GM19351 (cell line): ENCODE measurements at regions not wholly inside any gene's neighbourhood (a gene's known extent, or its start where the extent isn't known, plus 50 kb on each side); places are given as distances from the start of the nearest gene placed in this dataset.
"Not testable (repeated sequence)": the region's sequence is repeated elsewhere in the genome, so short reads cannot be mapped to it uniquely, and the experiment has no call there.

Experiments
- ATAC-seq: cut with Tn5 transposase; IDR thresholded peaks from one replicate; pipeline ENCODE4 v1.9.1; 2021; ENCODE audit warnings: mild to moderate bottlenecking, moderate library complexity; ENCODE audit not compliant: unreplicated experiment

DNA sequence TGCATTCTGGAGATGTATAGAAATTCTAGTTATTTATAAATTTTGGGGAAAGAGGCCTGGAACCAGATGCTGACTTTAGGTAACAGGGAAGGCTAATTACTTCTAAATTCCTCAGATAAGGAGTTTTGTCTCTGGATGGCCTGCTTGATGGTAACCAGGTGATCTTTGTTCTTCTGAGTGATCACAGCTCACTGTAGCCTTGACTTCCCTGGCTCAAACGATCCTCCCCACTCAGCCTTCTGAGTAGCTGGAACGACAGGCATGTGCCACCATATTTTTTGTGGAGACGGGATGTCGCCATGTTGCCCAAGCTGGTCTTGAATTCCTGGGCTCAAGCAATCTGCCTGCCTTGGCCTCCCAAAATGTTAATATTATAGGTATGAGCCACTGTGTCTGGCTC lies 54.4 kb upstream of the MSH6 start:
- no peak for ATAC-seq

DNA sequence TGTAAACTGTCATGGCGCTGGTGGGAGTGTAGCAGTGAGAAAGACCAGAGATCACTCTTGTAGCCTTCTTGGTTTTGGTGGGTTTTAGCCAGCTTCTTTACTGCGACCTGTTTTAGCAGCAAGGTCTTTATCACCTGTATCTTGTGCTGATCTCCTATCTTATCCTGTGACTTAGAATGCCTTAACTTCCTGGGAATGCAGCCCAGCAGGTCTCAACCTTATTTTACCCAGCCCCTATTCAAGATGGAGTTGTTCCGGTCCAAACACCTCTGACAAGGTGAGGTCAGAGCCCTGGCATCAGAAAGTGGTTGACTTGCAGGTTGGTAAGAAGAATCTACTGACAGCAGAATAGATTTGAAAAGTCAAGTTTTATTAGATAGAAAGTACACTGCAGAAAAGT lies 55.0 kb upstream of the MSH6 start:
- ATAC-seq, result no peak

DNA sequence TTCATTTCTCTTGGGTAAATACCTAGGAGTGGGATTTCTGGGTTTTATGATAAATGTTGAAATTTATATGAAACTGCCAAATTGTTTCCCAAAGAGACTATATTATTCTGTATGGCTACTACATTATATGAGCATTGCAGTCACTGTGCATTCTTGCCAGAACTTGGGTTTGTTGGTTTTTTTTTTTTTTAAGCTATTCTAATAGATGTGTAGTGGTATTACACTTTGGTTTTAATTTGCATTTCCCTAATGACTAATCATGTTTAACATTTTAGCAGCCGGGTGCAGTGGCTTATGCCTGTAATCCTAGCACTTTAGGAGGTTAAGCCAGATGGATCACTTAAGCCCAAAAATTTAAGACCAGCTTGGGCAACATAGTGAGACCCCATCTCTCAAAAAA lies 56.0 kb upstream of the MSH6 start:
- ATAC-seq, result not testable (repeated sequence)

DNA sequence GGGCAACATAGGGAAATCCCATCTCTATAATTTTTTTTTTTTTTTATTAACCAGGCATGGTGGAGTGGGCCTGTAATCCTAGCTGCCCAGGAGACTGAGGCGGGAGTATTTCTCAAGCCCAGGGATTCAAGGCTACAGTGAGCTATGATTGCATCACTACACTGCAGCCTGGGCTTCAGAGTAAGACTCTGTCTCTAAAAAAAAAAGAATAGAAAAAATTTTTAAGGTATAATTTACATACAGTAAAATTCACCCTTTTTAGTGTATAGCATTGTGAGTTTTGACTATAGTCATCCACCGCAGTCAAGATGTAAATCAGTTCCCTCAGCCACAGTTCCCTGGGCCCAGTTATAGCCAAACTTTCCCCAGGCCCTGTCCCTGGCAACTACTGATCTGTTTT lies 57.1 kb upstream of the MSH6 start:
- ATAC-seq, result no peak

DNA sequence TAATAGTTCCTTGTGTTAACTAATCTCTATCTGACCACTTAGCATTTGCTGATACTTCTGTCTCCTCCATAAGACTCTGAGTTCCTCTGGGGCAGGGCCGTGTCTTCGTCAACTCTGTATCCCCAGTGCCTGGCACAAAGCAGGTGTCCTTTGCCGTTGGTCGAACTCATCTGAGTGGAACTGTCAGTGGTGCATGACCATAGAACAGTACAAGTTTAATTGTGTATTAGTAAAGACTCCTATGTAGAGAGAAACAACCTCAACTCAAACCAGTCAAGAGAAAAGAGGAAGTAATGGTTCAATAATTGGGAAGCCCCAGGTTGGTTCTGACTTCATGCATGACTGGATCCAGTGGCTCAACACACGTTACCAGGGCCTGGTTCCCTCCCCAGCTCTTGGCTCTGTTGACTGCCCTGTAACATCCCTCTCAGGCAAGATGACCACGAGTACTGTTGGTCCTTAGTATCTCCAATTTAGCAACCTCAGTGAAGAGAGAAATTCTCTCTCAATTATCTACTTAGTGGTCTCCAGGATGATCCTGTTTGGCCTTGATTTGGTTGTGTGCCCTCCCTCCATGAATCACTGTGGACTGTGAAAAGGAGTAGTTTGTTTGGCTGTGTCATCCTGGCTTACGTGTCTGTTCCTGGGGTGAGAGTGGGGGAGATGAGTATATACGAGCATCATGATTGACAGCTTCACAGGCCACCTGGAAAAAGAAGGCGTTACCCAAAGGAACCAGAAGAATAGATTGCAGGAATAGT lies 58.5 kb upstream of the MSH6 start:
- peak; percentile 80 for ATAC-seq

DNA sequence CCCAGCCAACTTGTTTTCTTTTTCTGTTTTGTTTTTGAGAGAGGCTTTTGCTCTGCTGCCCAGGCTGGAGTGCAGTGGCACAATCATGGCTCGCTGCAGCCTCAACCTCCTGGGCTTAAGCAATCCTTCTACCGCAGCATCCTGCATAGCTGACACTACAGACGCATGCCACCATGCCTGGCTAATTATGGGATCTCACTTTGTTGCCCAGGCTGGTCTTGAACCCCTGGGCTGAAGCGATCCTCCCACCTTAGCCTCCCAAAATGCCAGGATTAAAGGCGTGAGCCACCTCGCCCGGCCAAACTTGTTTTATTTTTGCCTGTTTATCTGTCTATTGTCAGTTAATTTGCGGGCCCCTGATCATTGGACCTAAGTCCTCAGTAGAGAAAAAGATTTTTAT lies 61.6 kb upstream of the MSH6 start:
- no peak for ATAC-seq

DNA sequence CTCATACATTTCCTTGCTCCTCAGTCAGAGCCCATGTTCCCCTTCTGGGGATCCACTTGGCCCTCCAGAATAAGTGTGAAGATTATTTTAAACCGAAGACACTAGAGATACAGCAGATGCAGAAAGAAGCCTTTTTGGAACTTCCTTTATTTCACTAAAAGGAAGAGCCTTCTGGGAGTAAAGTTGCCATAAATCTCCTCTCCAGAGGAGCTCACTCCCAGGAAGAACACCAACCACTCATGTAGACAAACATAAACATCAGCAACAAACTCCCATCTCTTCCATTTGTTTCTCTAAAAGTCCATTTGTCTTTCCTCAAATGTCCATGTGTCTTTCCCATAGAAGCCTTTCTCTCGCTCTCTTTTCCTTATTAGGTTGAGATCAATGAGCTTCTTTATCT lies 62.4 kb upstream of the MSH6 start:
- ATAC-seq, result no peak

DNA sequence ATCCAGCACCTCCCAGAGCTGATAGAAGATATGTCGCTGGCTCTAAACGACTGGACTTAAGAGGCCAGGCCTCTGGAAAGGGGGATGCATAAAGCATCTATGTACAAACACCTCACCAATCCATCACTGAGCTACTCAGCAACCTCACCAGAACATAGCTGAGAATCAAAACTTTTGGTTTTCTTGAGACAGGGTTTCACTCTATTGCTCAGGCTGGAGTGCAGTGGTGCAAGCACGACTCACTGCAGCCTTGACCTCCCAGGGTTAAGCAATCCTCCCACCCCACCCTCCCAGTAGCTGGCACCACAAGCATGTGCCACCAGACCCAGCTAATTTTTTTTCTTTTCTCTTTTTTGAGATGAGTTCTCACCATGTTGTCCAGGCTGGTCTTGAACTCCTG lies 62.9 kb upstream of the MSH6 start:
- ATAC-seq, result no peak

DNA sequence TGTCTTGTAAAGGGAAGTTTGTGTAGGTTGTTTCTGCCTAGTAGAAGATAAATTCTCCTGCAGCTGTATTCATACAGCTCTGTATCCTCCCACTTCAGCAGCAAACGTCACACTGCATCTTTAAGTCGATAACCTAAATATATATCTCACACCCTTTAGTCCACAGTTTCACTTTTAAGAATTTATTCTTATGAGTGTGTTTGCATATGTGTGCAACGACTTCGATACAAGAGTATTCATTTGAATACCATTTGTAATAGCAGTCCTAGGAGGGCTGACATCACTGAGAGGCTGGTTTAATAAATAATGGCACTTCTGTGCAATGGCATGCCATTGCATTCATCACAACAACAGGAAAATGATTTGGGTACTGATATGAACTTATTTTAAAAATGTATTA lies 63.8 kb upstream of the MSH6 start:
- peak; percentile 79 for ATAC-seq

DNA sequence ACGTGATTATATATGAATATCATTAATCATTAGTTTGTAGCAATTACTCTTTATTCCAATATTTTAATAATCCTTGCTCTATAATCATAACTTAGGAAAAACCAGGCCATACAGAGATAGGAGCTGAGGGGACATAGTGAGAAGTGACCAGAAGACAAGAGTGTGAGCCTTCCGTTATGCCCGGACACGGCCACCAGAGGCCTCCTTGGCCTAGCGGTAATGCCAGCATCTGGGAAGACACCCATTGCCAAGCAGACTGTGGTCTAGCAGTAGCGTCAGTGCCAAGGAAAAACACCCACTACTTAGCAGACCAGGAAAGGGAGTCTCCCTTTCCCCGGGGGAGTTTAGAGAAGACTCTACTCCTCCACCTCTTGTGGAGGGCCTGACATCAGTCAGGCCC lies 66.6 kb upstream of the MSH6 start:
- ATAC-seq, result not testable (repeated sequence)

DNA sequence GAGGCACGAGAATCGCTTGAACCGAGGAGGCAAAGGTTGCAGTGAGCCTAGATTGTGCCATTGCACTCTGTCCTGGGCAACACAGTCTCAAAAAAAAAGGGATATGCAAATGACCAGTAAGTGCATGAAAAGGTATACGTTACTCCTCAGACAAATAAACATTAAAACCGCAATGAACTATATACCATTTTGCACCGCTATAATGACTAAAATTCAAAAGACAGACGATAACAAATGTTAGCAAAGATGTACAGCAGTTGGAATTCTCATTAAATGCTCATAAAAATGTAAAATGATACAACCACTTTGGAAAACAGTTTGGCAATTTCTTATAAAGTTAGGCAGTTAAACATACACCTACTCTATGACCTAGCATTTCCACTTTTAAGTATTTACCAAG lies 67.4 kb upstream of the MSH6 start:
- ATAC-seq, result no peak

DNA sequence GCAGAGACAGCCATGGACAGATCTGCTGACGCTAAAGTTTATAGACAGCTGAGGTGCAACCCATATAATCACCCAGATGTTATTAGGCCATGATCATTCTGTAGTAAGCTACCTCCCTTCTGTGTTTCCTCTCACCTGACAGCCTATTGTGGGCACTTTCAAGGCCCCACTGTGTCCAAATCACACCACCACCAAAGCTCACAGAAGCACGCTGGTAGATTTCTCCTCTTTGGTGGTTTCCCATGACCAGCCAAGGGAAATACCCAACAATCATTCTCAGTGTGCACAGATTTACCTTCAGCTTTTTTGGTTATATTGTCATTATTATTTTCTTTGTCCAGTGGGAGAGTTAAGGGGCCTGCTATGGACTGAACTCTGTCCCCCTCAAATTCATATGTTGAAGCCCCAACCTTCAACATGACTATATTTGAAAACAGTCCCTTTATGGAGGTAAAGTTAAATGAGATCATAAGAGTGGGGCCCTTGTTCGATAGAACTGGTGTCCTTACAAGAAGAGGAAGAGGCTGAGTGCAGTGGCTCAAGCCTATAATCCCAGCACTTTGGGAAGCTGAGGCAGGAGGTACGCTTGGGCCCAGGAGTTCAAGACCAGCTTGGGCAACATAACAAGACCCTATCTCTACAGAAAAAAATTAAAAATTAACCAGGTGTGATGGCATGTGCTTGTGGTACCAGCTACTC lies 74.0 kb upstream of the MSH6 start:
- peak; percentile 88 for ATAC-seq

DNA sequence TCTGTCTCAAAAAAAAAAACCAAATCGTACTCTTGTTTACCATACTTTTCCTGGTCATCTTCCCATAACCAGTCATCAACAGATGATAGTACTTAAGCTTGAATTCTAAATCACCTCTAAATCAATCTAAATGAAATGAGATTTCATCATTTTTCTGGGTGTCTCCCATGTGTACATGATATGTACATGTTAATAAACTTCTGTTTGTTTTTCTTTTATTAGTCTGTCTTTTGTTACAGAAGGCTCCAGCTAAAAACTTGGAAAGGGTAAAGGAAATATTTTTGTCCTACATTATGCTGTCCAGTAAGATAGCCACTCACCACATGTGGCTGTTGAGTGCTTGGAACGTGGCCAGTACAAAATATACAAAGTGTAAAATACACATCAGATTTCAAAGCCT lies 78.7 kb upstream of the MSH6 start:
- ATAC-seq, result no peak

DNA sequence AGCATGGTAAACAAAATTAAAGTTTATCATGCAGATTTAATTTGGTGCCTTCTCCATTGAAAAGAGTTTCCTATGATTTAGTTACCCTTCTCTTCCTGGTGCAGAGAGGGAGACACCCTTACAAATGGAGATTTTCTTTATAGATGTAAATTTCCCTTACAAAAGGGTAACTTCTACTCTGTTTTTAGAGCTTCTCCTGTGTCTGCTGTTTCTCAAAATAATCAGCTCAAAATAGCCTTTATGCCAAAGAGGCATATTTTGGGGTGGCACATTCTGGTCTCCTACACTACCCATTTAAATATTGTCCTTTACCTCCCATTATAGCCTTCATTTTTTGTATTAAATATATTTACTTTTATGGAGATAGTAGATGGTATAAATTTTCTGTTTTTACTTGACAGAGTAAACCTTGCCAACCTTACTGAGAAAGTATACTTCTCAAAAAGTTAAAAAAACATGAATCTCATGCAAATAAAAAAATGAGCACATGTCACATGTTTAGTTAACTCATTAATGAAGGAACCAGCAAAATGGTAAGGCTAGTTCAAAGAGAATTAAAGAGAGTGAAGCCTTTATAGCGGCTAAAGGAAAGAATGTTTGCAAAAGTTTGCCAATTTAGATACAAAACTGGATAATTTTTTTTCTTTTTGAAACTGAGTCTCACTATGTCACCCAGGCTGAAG lies 83.3 kb upstream of the MSH6 start:
- ATAC-seq, result no peak

DNA sequence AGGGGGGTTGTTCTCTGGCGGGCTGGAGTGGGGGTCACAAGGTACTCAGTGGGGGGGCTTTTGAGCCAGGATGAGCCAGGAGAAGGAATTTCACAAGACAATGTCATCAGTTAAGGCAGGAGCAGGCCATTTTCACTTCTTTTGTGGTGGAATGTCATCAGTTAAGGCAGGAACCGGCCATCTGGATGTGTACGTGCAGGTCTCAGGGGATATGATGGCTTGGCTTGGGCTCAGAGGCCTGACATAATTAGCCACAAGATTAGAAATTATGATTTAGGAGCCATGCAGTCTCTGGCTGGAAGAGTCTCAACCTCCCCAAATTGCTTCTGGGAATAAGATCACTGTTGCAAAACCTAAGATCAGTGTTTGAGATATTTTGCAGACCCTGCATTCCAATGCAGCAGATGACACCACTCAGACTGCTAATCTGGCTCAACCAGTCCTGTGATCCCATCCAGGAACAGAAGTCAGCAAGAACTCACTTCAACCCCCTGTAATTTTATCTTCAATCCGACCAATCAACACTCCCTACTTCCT lies 84.4 kb upstream of the MSH6 start:
- not testable (repeated sequence) for ATAC-seq

DNA sequence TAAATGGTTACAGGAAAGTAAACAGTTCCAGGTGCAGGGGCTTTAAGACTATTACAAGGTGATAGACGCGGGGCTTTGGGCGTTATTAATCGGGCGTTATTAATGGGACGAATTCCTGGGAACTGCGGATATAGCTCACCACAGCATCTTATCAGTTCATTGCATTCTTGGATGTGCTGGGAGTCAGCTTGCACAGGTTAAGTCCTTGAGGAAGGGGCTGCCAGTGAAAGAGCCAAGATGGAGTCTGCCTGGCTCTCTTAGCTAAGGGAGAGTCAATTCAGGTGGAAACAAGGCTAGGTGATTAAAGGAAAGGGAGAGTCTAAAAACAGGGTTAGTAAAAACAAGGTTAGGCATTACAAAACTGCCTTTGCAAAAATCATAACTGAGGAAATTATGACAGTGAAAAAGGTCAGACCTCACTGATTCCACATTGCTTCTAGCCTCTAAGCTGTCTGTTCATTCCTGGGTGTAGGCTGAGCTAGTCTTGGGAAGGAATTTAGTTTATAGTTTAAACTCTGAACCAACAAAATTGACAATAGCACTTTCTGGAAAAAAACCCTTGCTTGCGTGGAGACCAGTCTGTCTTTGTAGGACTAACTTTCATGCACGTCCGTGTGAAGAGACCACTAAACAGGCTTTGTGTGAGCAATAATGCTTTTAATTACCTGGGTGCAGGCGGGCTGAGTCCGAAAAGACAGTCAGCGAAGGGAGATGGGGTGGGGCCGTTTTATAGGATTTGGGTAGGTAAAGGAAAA lies 85.1 kb upstream of the MSH6 start:
- not testable (repeated sequence) for ATAC-seq

DNA sequence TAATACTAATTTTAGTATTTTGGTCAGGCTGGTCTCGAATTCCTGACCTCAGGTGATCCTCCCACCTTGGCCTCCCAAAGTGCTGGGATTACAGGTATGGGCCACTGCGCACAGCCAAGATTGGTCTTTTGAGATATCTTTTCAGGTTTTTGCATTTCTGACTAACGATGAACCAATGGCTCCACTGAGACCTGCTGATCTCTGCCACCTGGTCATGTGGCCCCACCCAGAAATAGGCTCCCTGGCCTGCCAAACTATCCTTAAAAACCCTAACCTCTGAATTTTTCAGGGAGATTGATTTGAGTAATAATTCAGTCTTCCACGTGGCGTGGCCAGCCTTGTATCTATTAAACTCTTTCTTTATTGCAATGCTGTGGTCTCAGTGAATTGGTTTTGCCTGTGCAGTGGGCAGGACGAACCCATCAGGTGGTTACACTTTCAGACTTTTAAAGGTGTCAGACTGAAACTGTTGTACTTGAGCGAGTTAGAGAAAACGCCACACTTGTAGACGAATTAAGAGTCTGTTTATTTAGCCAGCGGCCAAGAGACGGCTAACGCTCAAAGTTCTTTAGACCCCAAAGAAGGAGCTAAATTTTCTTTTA lies 85.8 kb upstream of the MSH6 start:
- ATAC-seq, result peak; percentile 91

DNA sequence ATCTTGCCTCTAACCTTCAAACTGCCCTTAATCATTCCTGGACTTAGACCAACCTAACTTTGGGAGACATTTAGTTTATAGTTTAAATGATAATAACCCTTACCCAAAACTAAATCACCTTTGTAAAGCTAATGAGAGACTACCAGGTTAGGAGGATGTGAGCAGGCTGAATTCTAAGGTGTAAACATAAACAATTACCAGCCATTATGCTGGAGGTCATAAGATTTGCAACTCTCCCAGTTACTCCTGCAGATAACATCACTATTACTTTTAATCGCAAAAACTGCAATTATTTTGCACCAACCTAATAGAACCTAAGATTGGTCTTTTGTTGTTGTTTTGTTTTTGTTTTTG lies 86.5 kb upstream of the MSH6 start:
- ATAC-seq, result no peak

DNA sequence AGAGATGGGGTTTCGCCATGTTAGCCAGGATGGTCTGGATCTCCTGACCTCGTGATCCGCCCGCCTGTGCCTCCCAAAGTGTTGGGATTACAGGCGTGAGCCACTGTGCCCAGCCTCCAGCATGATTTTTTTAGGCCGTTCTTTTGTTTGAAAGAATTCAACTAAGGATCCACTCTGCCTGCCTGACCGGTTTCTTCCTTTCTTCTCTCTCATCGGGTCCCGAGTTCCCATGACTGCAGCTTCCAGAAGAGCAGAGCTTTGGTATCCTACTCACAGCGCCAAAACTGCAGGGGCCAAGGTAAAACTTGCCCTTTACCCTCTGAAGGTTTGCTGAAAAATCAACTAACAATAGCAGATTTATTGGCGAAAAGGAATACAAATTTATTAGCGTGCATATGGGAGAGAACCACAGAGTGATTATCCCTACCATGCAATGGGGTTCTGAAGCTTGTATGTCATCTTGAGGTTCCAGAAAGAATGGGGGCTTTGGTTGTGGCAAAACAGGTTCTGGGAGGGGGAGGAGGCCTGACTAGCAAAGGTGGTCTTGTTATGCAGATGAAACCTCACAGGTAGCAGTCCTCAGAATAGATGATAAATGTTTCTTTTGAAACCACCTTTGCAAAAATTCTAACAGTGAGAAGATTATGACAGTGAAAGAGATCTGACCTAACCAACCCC lies 87.0 kb upstream of the MSH6 start:
- no peak for ATAC-seq

DNA sequence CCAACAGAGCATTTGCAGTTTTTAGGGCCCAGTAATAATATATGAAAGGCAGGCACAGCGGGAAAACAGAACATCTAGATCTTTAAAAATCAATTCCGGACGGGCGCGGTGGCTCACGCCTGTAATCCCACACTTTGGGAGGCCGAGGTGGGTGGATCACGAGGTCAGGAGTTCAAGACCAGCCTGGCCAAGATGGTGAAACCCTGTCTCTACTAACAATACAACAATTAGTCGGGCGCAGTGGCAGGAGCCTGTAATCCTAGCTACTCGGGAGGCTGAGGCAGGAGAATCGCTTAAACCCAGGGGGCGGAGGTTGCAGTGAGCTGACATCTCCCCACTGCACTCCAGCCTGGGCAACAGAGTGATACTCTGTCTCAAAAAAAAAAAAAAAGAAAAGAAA lies 88.5 kb upstream of the MSH6 start:
- ATAC-seq, result not testable (repeated sequence)
